SK-N-MC (cell line): ENCODE measurements at regions not wholly inside any gene's neighbourhood (a gene's known extent, or its start where the extent isn't known, plus 50 kb on each side); places are given as distances from the start of the nearest gene placed in this dataset.

Source experiments
- DNase-seq: peaks from one replicate; pipeline ENCODE4 v3.0.0-alpha.2; 2011; ENCODE audit warnings: low read depth, low spot score
- H3K27ac ChIP-seq: fragments of 200-600 bp; sonication (generic); 2 replicates; pipeline ENCODE4 v1.5.1; 2016; ENCODE audit warnings: mixed run types
- H3K36me3 ChIP-seq: fragments of 200-600 bp; sonication (generic); 2 replicates; pipeline ENCODE4 v1.6.1; 2017; ENCODE audit warnings: antibody characterized with exemption, low read length, mixed read lengths; ENCODE audit not compliant: insufficient read depth
- H3K4me3 ChIP-seq: fragments of 200-600 bp; sonication (generic); 2 replicates; pipeline ENCODE4 v1.5.1; 2016
- H3K9ac ChIP-seq: fragments of 200-600 bp; sonication (generic); 2 replicates; pipeline ENCODE4 v1.8.0; 2017; ENCODE audit warnings: mixed run types, mixed read lengths; ENCODE audit not compliant: insufficient read length
- H3K9me3 ChIP-seq: fragments of 200-600 bp; sonication (generic); 2 replicates; pipeline ENCODE4 v1.6.1; 2017; ENCODE audit warnings: low read depth, mild to moderate bottlenecking, antibody characterized with exemption, low read length, moderate library complexity, mixed read lengths
- EZH2 ChIP-seq: fragments of 200-600 bp; sonication (generic); IDR thresholded peaks from one replicate; pipeline ENCODE4 v1.6.1; 2017; ENCODE audit warnings: antibody characterized with exemption
- FOXP2 ChIP-seq: optimal IDR thresholded peaks from 2 replicates; pipeline ENCODE3; 2011; ENCODE audit warnings: mild to moderate bottlenecking, moderate library complexity; ENCODE audit not compliant: insufficient read depth; ENCODE audit errors: extremely low read length, control extremely low read depth
- POLR2AphosphoS5 ChIP-seq: IDR thresholded peaks from 2 replicates; pipeline ENCODE4 v1.6.1; 2012; ENCODE audit warnings: mild to moderate bottlenecking, low read depth, low read length, borderline replicate concordance

DNA sequence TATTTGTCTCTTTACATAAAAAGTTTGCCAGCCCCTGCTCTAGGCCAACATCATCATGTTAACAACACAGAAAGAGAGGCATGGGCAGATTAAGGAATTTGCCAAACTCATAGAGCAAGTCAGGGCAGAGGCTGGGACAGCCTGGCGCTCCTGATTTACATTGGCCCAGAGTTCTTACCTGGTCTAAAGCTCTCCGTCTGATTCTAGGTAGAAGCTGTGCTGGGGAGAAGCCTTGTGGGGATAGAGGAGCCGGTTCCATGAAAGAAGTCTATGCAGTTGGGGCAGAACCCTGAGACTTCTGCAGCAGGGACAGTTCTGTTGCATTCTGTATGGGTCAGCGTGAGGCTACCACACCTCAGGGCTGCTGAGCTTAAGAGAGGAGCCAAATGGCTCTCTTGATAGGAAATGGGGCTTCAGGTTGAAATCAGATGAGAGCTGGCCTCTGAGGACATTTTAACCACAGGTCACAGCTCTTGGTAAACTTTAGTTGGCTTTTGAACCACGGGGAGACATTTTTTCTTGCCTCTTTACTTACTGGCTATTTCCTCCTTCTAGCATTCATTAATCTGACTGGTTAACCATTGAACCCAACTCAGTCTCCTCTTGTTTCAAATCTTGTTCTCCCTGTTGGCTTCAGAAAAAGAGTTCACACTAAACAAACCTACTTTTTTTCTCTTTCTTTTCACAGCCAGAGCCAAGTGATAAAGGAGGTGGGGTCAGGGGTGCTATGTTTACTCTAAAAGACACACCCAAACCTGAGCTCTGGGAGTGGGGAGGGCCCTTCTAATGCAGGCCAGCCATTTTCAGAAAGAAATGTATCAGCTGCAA, 250.7 kb downstream of the OPA1 start:
- no peak for TF ChIP-seq EZH2
- TF ChIP-seq POLR2AphosphoS5 = no peak
- TF ChIP-seq FOXP2 = no peak
- Histone ChIP-seq H3K27ac (no peak overlapping the region), H3K4me3 (no peak overlapping the region)

DNA sequence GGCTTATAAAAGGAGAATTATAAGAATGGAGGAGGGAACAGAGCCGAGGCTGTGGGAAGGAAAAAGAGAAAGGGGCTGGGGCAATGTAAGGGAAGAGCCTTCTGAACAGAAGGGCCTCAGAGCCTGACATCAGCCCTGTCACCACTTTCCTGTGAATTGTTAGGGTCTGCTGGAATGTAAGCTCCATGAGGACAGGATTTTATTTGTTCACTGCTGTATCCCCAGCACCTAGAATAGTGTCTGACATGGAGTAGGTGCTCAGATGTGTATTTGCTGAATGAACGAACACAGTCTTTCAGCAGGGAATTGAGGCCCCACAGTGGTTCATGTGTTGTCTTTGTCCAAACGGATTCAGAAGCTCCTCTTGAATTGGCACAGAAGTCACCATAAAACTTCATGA, 251.5 kb downstream of the OPA1 start:
- no peak for DNase-seq
- TF ChIP-seq FOXP2 (no peak), EZH2 (no peak)
- Histone ChIP-seq H3K9ac (no peak overlapping the region), H3K36me3 (no peaks in the 10 kb centered on the region), H3K27ac (no peak overlapping the region), H3K9me3 (no peaks in the 10 kb centered on the region), H3K4me3 (no peak overlapping the region)

More for the DNA sequence above, 250.7 kb downstream of the OPA1 start:
- DNase-seq = no peak
- Histone ChIP-seq H3K9me3 (no peaks in the 10 kb centered on the region), H3K9ac (no peak overlapping the region), H3K36me3 (no peaks in the 10 kb centered on the region)

GRCh38 chr3:193845144-193845543, 252.1 kb downstream of the OPA1 start:
- Histone ChIP-seq H3K27ac (no peak overlapping the region), H3K9ac (no peak overlapping the region), H3K4me3 (no peak overlapping the region), H3K9me3 (no peaks in the 10 kb centered on the region), H3K36me3 (no peaks in the 10 kb centered on the region)
- DNase-seq = no peak
- TF ChIP-seq EZH2 (no peak), FOXP2 (no peak), POLR2AphosphoS5 (no peak)

GRCh38 chr3:193846569-193846968, 253.6 kb downstream of the OPA1 start:
- no peak overlapping the region for H3K9ac ChIP-seq
- no peak for DNase-seq
- H3K36me3 ChIP-seq = no peaks in the 10 kb centered on the region
- TF ChIP-seq POLR2AphosphoS5 (no peak), FOXP2 (no peak), EZH2 (no peak)
- no peak overlapping the region for H3K4me3 ChIP-seq
- H3K27ac ChIP-seq = no peak overlapping the region
- no peaks in the 10 kb centered on the region for H3K9me3 ChIP-seq

DNA sequence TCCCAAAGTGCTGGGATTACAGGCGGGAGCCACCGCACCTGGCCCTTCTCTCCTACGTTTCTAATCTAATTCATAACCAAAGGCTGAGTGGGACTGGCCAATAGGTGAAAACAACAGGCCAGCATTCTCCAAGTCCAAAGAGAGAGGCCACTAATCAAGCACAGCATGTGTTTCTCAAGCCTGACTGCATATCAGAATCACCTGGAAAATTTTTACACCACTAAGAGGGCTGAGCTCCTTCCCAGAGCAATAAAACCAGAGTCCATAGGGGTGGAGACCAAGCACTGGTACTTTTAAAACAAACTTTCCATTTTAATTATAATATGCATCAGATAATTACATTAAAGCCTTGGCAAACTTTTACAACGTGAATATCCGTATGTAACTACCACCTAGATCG, 254.4 kb downstream of the OPA1 start:
- Histone ChIP-seq H3K9ac (no peak overlapping the region), H3K4me3 (no peak overlapping the region), H3K9me3 (no peaks in the 10 kb centered on the region), H3K36me3 (no peaks in the 10 kb centered on the region), H3K27ac (no peak overlapping the region)
- no peak for DNase-seq
- no peak for TF ChIP-seq EZH2
- no peak for TF ChIP-seq POLR2AphosphoS5
- TF ChIP-seq FOXP2 = no peak

DNA sequence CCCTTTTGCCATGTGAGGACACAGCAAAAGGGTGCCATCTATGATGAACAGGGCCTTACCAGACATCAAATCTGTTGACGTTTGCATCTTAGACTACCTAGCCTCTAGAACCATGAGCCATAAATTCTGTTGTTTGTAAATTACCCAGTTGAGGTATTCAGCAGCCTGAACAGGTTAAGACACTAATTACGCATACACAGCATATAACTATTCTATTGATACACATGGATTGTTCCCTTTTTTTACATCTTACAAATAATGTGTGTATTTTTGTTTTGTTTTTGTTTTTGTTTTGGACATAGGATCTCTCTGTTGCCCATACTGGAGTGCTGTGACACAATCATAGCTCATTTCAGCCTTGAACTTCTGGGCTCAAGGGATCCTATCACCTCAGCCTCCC, 255.5 kb downstream of the OPA1 start:
- no peak for TF ChIP-seq POLR2AphosphoS5
- TF ChIP-seq EZH2 = no peak
- TF ChIP-seq FOXP2 = no peak
- Histone ChIP-seq H3K27ac (no peak overlapping the region), H3K4me3 (no peak overlapping the region), H3K36me3 (no peaks in the 10 kb centered on the region), H3K9me3 (no peaks in the 10 kb centered on the region), H3K9ac (no peak overlapping the region)
- DNase-seq = no peak

- H3K9ac ChIP-seq = no peak overlapping the region
- no peaks in the 10 kb centered on the region for H3K9me3 ChIP-seq
- H3K4me3 ChIP-seq = no peak overlapping the region
- no peak for DNase-seq
- no peak overlapping the region for H3K27ac ChIP-seq
- TF ChIP-seq FOXP2 (no peak), EZH2 (no peak), POLR2AphosphoS5 (no peak)
- no peaks in the 10 kb centered on the region for H3K36me3 ChIP-seq
These were observed 257.1 kb downstream of the OPA1 start for GRCh38 chr3:193850084-193850619.

- DNase-seq = no peak
- H3K36me3 ChIP-seq = no peaks in the 10 kb centered on the region
- peak overlapping the region; percentile 75 for H3K27ac ChIP-seq
- no peaks in the 10 kb centered on the region for H3K9me3 ChIP-seq
- no peak overlapping the region for H3K4me3 ChIP-seq
- peak overlapping the region; percentile 19 for H3K9ac ChIP-seq
- TF ChIP-seq POLR2AphosphoS5 (no peak), FOXP2 (no peak), EZH2 (no peak)
These were observed 258.4 kb downstream of the OPA1 start for GRCh38 chr3:193851428-193851847.
